Lower lobe of right lung (tissue), 2 donors: ENCODE measurements at regions not wholly inside any gene's neighbourhood (a gene's known extent, or its start where the extent isn't known, plus 50 kb on each side); places are given as distances from the start of the nearest gene placed in this dataset.
A peak's percentile ranks its signal among the peaks of the same experiment; 100 is the strongest.
"Not testable (repeated sequence)": the region's sequence is repeated elsewhere in the genome, so short reads cannot be mapped to it uniquely, and the experiment has no call there.

Experiments
- ATAC-seq, 2 donors: fragments of 200-7000 bp; cut with Tn5 transposase; one replicate each; pipeline ENCODE4 v1.9.1; 2020 to 2022; ENCODE audit warnings: mild to moderate bottlenecking in 2 of 2, moderate library complexity in 2 of 2
- DNase-seq: peaks from one replicate; pipeline ENCODE4 v3.0.0-alpha.2; 2020
- H3K27ac ChIP-seq: fragments of 200-600 bp; one replicate; pipeline ENCODE4 v1.8.0; 2022
- H3K27me3 ChIP-seq: fragments of 200-600 bp; one replicate; pipeline ENCODE4 v1.8.0; 2022; ENCODE audit warnings: low read depth
- H3K36me3 ChIP-seq: fragments of 200-600 bp; one replicate; pipeline ENCODE4 v1.8.0; 2022; ENCODE audit warnings: mild to moderate bottlenecking
- H3K4me1 ChIP-seq: fragments of 200-600 bp; one replicate; pipeline ENCODE4 v1.8.0; 2022
- H3K4me3 ChIP-seq: fragments of 200-600 bp; one replicate; pipeline ENCODE4 v1.8.0; 2022; ENCODE audit warnings: mild to moderate bottlenecking
- H3K9me3 ChIP-seq: fragments of 200-600 bp; one replicate; pipeline ENCODE4 v1.8.0; 2022
- CTCF ChIP-seq: fragments of 200-600 bp; IDR thresholded peaks from one replicate; pipeline ENCODE4 v1.8.0; 2022; ENCODE audit warnings: antibody characterized with exemption, mild to moderate bottlenecking
- intact Hi-C: fragments of 100-400 bp; cut with DNase I; formaldehyde crosslinking; loops from one replicate; pipeline ENCODE4 v1.11.0; 2022
- donor health status: DM: no; HTN: yes; CAD: no; lungs with severe emphysema.

GRCh38 chr2:210376694-210377093 is 61.7 kb upstream of the MYL1 start:
- TF ChIP-seq CTCF = no peak
- DNase-seq = no peak
- intact Hi-C loops = no loop called here
- no peaks in the 10 kb centered on the region for H3K9me3 ChIP-seq
- no peaks in the 10 kb centered on the region for H3K4me1 ChIP-seq
- H3K27ac ChIP-seq = no peak overlapping the region
- H3K4me3 ChIP-seq = no peak overlapping the region
- H3K36me3 ChIP-seq = no peaks in the 10 kb centered on the region
- H3K27me3 ChIP-seq = no peaks in the 10 kb centered on the region
- peak in 1 of 2 donors; percentile 68 for ATAC-seq

GRCh38 chr2:210370562-210370961 is 55.6 kb upstream of the MYL1 start:
- DNase-seq (no peak), ATAC-seq (peak in 1 of 2 donors; percentile 51)
- Histone ChIP-seq H3K4me1 (no peaks in the 10 kb centered on the region), H3K9me3 (no peaks in the 10 kb centered on the region), H3K4me3 (no peak overlapping the region), H3K36me3 (no peaks in the 10 kb centered on the region), H3K27ac (no peak overlapping the region), H3K27me3 (no peaks in the 10 kb centered on the region)
- intact Hi-C loops = no loop called here
- no peak for TF ChIP-seq CTCF

- ATAC-seq (no peak), DNase-seq (no peak)
- no peak overlapping the region for H3K4me3 ChIP-seq
- TF ChIP-seq CTCF = no peak
- no peaks in the 10 kb centered on the region for H3K9me3 ChIP-seq
- H3K27me3 ChIP-seq = no peaks in the 10 kb centered on the region
- no peaks in the 10 kb centered on the region for H3K4me1 ChIP-seq
- H3K36me3 ChIP-seq = no peaks in the 10 kb centered on the region
- no peak overlapping the region for H3K27ac ChIP-seq
- intact Hi-C loops = no loop called here
These were observed 51.7 kb upstream of the MYL1 start for GRCh38 chr2:210366675-210367080.

- H3K27ac ChIP-seq, intact Hi-C loops, H3K36me3 ChIP-seq, H3K9me3 ChIP-seq, H3K27me3 ChIP-seq, H3K4me3 ChIP-seq, H3K4me1 ChIP-seq, ATAC-seq, DNase-seq: not testable (repeated sequence)
These were observed 50.5 kb upstream of the MYL1 start for GRCh38 chr2:210365475-210365874.
